KG1 (cell line): ENCODE measurements at regions not wholly inside any gene's neighbourhood (a gene's known extent, or its start where the extent isn't known, plus 50 kb on each side); places are given as distances from the start of the nearest gene placed in this dataset.

Experiments used
- DNase-seq: peaks from one replicate; lab custom pipeline; 2025; lab: John Stamatoyannopoulos, UW

GRCh38 chr2:6068429-6068828 is 376.2 kb downstream of the SOX11 start:
- no peak for DNase-seq

- no peak for DNase-seq
These were observed 377.2 kb downstream of the SOX11 start for GRCh38 chr2:6069381-6069780.

GRCh38 chr2:6071519-6071918 is 379.3 kb downstream of the SOX11 start:
- DNase-seq = no peak

DNA sequence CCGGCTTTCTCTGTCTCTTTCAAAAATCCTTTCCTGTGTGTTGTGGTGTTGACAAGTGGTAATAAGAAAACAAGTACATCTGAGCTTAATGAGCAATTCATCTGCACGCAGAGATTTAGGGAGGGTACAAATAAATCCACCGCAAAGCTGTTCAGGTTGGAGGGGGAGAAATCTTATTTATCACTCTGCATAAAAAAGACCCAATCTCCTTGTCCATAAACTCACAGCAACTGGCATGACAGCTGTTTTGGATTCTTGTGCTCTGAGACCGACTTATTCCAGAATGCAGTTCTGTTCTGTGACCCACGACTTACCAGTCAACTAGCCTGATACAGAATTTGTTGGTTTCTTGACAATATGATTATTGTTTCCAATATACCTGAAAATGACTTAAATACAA is 380.1 kb downstream of the SOX11 start:
- no peak for DNase-seq

GRCh38 chr2:6072768-6073167 is 380.6 kb downstream of the SOX11 start:
- DNase-seq = no peak

DNA sequence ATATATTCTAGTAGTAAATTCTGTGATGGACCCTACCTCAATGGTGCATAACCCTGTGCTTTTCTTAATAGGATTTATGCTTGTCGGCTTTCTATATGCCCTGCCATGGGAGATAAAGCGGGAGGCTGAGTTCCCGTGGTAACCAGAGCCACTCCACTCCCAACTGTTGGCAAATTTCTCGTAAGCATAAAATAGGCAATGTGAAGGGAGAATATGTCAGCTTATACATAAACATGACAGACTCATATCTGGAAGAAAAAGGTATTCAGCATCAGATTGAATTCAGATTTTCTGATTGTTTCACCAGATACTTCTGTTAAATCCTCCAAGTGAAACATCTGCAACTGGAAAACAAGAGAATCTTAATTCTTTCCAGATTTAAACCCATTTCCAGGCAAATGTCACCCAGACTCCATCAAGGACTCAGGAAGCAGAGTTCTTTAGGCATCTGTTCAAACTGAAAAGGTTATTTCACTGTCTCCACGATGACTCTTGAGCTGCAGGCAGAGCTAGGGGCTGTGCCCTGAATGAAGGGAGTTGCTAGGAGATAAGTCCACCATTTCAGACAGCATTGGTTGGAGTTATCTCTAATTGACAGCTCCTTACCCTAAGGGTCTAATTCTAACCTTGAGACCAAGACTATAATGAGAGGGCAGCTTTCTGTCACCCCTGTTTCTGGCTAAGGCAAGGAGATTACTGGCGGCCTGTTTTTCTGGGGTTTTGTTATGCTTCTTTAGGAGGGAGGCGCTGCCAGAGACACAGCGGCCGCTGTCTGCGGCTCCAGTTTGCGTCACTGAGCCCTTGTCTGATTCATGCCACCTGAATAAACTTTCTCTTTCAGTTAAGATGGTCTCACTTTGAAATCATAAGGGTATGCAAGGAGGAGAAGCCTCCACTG is 381.3 kb downstream of the SOX11 start:
- DNase-seq = no peak

DNA sequence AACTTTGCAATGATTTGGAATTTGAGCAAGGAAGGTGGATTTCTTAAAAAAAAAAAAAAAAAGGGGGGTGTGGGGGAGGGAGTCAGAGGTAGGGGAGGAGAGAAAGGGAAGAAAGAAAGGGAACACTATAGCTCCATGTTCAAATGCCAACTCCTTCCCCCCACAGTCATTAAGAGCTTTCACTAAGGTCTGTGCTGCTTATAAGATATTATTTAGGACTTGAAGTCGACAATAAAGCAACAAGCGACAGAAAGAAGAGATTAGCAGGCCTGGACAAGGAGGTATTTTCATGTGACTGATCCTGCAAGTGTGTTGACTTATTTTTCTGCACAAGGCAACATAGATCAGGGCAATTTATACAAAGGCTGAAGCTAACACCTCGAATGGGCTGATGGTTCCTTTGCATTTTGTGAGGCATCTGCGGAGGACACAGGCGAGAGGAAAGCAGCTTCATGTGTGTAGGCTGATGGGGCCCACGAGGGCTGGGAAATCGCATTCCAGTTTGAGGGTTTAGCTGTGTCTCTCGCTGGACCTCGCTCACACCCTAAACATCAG is 382.0 kb downstream of the SOX11 start:
- no peak for DNase-seq

- no peak for DNase-seq
These were observed 385.4 kb downstream of the SOX11 start for GRCh38 chr2:6077585-6077984.

DNA sequence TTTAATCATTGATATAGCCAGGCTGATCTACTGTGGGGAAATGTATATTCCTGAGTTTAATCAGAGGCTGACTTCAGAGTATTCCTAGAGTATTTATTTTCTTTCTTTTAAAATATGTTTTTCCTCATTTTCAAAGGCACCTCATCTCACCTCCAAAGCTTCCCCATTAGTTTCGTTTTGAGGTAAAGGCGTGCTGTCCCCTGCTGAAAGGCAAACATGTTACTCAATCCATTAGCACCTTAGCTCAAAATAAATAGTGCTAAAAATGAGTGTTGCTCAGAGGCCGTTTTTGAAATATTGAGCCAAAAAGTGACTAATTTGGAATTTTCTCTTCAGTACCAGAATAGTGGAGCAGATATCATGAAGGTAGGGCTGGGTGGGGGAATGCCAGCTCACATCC is 386.2 kb downstream of the SOX11 start:
- DNase-seq = no peak

DNA sequence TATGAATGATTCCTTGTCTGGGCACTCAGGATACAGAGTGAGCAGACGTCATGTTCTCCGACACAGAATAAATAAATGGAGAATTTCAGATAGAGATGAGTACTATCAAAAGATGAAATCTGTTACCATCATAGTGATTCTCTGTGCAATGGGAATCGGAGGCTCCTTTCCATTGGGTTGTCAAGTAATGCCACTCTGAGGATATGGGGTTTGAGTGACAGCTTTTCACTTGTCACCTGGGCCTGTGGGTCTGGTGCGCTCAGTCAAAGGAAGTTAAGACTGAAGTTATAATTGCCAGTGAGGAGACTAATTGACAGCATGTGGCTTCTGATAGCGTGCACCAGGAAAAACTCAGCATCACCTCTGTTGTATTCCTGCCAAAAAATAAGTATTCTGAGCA is 387.2 kb downstream of the SOX11 start:
- DNase-seq = no peak

GRCh38 chr2:6080932-6081753 is 389.0 kb downstream of the SOX11 start:
- no peak for DNase-seq

DNA sequence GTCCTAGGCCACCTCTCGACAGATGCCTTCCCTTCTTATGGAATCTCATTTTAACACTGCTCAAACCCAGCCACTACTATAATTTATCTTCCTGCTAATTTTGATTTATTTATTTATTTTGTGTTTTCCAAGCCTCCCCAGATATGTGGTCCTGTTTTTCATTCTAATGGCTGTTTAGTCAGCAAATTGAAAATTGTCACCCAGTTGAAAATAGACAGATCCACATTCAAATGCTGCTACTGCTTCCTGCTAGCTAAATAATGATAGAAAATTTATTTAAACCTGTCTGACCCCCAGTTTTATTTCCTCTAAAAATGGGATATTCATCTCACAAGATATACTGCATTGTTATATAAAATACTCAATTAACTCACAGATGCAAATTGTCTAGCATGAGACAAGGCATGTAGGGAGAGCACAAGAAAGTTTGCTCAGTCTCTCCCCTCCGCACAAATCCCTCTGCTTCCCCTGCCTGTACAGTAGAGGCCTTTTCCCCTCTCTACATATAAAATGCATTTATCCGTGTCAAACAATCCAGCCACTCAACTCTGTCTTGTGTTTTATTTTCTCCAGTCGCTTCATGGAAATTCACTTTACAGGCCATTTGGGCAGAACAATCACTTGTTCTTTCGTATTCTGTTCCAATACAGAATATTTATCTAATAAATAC is 389.9 kb downstream of the SOX11 start:
- DNase-seq = no peak

GRCh38 chr2:6082625-6083018 is 390.4 kb downstream of the SOX11 start:
- DNase-seq = no peak

DNA sequence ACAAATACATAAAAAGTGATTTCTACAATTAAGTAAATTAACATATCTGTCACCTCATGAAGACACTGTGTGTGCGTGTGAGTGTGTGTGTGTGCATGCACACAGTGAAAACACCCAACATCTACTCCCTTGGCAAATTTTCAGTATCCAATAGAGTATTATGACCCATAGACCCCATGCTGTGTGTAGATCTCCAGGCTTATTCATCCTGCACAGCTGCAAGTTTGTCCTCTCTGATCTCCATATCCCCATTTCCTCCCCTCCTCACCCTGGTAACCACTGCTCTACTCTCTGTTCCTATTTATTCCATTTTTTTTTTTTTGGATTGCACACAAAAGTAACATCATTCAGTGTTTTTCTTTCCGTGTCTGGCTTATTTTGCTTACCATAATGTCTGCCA is 391.0 kb downstream of the SOX11 start:
- no peak for DNase-seq

DNA sequence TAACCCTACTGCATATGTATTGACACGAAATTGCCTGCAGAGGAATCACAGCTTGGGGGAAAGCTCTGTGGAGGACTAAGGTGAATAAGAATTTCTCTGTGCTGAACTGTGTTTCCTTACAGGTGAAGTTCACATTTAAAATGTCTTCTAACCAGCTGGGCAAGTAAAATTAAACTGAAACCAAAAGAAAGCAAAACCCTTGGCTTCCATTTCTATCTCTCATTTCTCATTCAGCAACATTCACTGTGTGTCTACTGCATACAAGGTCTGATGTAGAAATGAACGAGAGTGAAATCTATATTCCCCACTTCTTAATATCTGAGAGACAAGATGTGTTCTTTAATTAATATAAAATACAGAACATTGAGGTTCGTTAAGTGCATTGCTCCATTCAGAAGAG is 397.3 kb downstream of the SOX11 start:
- no peak for DNase-seq

DNA sequence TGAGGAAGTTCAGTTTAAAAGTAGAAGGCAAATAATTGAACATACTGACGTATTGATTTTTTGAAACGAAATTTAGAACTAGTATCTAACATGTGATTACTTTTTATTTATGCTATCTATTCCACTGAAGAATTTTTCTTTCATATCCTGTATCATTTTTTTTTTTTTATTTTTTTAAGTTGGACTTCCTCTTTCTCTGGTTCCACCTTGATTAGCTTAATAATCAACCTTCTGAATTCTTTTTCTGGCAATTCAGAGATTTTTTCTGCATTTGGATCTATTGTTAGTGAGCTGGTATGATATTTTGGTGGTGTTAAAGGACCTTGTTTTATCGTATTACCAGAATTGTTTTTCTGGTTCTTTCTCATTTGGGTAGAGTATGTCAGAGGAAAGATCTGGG is 411.2 kb downstream of the SOX11 start:
- no peak for DNase-seq

DNA sequence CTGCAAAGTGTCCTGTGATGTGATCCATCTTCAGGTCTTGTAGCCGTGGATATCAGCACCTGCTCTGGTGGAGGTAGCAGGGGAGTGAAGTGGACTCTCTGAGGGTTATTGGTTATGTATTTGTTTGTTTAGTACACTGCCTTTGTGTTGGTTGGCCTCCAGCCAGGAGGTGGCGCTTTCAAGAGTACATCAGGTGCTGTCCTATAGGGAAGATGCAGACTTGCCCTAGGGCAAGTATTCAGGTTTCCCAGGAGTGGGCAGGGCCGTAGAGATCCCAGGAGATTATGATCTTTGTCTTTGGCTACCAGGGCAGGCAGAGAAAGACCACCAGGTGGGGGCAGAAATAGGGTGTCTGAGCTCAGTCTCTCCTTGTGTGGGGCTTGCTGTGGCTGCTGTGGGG is 411.8 kb downstream of the SOX11 start:
- DNase-seq = no peak

- DNase-seq = no peak
These were observed 415.1 kb downstream of the SOX11 start for GRCh38 chr2:6107290-6107689.

DNA sequence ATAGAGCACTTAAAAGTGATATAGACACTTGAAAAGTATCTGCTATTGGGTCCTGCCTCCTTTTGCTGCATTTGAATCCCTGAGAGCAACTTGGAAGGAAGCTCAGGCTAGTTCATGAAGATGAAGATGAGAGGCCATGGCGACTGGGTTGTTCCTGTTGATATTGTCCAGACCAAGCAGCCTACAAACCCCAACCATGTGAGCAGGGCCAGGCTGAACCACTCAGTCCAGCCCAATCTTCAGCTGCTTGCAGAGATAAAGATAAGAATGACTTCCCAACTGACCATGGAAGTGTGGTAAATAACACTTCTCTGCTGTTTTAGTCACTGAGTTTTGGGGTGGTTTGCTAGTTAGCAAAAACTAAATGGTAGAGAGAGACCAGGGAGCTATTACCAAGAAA is 417.6 kb downstream of the SOX11 start:
- DNase-seq = no peak

DNA sequence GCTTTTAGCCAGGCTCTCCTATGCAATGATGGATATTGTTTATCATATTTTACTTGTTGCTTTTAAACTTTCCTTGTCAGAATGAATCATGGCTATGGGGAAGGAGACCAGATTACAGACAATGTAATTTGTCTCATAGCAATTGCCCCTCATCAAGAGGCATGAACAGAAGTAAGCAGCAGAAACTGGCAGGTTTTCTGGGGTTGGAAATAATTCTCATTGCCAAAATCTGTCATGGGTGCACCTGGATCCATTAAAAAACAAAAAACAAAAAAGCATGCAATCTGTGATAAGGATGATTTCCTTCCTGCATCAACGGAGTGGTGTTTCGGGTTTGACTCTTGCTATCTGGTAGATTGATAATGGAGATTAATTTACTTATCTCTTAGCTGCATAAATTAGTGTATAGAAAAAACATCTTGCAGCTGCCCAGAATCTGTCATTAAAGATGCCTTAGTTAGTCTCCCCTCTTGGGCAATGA is 419.6 kb downstream of the SOX11 start:
- DNase-seq = no peak

DNA sequence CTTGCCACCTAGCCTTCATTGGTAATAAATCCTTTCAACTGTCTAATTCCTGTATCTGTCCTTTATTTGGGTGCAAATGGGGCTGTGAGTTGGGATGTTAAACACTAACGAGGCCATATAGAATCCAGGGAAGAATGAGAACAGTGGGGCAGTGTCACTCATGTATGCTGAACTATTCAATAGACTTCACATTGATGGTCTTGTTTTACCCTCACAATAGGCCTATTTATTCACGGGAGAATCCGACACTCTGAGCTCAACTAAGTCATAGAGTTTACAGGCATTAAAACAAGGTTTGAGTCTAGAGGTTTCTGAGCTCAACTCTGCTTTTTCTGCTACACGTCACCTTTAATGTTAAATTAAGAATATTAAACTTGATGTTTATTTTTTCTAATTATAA is 421.6 kb downstream of the SOX11 start:
- DNase-seq = no peak

GRCh38 chr2:6127718-6128117 is 435.5 kb downstream of the SOX11 start:
- DNase-seq = no peak
